Transverse colon (tissue), 4 donors: ENCODE measurements at regions not wholly inside any gene's neighbourhood (a gene's known extent, or its start where the extent isn't known, plus 50 kb on each side); places are given as distances from the start of the nearest gene placed in this dataset.

Experiments
- DNase-seq: peaks from one replicate; pipeline ENCODE4 v3.0.0-alpha.2; 2019
- H3K27ac ChIP-seq, 4 donors: fragments of 200-600 bp; sonication (generic); 2 replicates each; pipeline ENCODE4 v1.5.1; 2016 to 2018; ENCODE audit warnings: inconsistent platforms in 4 of 4
- H3K27me3 ChIP-seq: fragments of 200-600 bp; sonication (generic); 2 replicates; pipeline ENCODE4 v1.5.1; 2017; ENCODE audit warnings: inconsistent platforms
- H3K36me3 ChIP-seq, 4 donors: fragments of 200-600 bp; sonication (generic); 2 replicates each; pipeline ENCODE4 v1.5.1; 2017 to 2019; ENCODE audit warnings: inconsistent platforms in 4 of 4
- H3K4me1 ChIP-seq, 4 donors: fragments of 200-600 bp; sonication (generic); 2 replicates each; pipeline ENCODE4 v1.5.1; 2017 to 2020; ENCODE audit warnings: inconsistent platforms in 4 of 4
- H3K4me3 ChIP-seq, 4 donors: fragments of 200-600 bp; sonication (generic); 1 replicate in 1 of 4; 2 replicates in 3 of 4; pipeline versions ENCODE4 v1.5.1 to v1.6.1; 2017 to 2019; ENCODE audit warnings: inconsistent platforms in 4 of 4
- H3K9me3 ChIP-seq, 2 donors: fragments of 200-600 bp; sonication (generic); 2 replicates each; pipeline ENCODE4 v1.5.1; 2017 to 2019; ENCODE audit warnings: inconsistent platforms in 2 of 2
- EP300 ChIP-seq: sonication (generic); formaldehyde crosslinking; IDR thresholded peaks from one replicate; pipeline ENCODE4 v1.6.1; 2017; ENCODE audit warnings: antibody characterized with exemption, low read depth
- POLR2A ChIP-seq: fragments of 450-650 bp; IDR thresholded peaks from one replicate; pipeline ENCODE4 v1.6.1; 2016; ENCODE audit warnings: antibody characterized with exemption, mild to moderate bottlenecking, moderate library complexity
- POLR2AphosphoS5 ChIP-seq, 3 donors: sonication (generic); formaldehyde crosslinking; IDR thresholded peaks; one replicate each; pipeline ENCODE4 v1.6.1; 2016; ENCODE audit warnings: antibody characterized with exemption in 3 of 3
- WGBS, 2 donors: methylation state at CpG; one replicate each; pipeline ENCODE4 v1.1.5; 2018; ENCODE audit warnings: low coverage in 1 of 2; 5-methylcytosine and 5-hydroxymethylcytosine counted together
- in situ Hi-C, 4 donors: fragments of 200-750 bp; cut with MboI; loops; one replicate each; pipeline versions ENCODE4 v1.15.0 to v1.15.1; 2017; ENCODE audit warnings: low sequenced_read_pairs in 3 of 4, low pct_ligation_motif_present in 1 of 4, low pct_unique_long_range_greater_than_20kb in 1 of 4
- intact Hi-C: fragments of 100-400 bp; cut with DNase I; formaldehyde crosslinking; loops from one replicate; pipeline ENCODE4 v1.15.1; 2023; ENCODE audit warnings: low total_unique reads
- TF ChIP-seq, protein P1 (sequence below), 5 experiments: fragments of 200-600 bp in 3 of 5; fragments of 450-650 bp in 2 of 5; sonication (generic) in 3 of 5; IDR thresholded peaks; 1 replicate in 2 of 5; 2 replicates in 3 of 5; pipeline ENCODE4 v1.5.1; 2016 to 2017; ENCODE audit warnings: antibody characterized with exemption in 5 of 5, inconsistent platforms in 3 of 5, mild to moderate bottlenecking in 2 of 5, moderate library complexity in 1 of 5

DNA sequence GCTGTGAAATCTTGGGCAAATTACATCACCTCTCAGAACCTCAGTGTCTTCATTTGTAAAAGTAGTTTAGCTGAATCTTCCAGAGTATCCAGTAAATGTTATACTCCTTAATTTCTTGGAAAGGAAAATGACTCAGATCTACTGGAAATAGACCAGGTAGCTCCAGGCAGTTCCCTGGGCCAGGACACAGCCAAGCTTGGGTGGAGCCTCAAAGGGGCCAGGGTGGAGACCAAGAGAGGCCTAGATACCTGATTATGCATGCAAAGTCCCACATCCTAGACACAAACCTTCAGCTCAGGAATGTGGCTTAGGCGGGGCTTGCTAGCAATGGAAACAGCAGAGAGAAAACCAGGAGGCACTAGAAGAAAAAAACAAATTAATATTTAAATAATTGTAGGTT lies 272.8 kb downstream of the MAFB start:
- Histone ChIP-seq H3K36me3 (no peaks in the 10 kb centered on the region), H3K4me1 (peaks cover 0 to 25% (median 10%) of the 10 kb centered on the region in 4 donors), H3K4me3 (no peak overlapping the region), H3K27ac (peak overlapping the region in 2 of 4 donors; percentile 65 to 75), H3K9me3 (peaks cover 0 to 7% of the 10 kb centered on the region in 2 donors), H3K27me3 (no peaks in the 10 kb centered on the region)
- 56 to 93% methylated on average over 1 of the region's 1 CpG for WGBS, 2 donors
- DNase-seq = no peak
- intact Hi-C loops (no loop called here), in situ Hi-C loops (no loop called here)
- TF ChIP-seq, protein P1, sequence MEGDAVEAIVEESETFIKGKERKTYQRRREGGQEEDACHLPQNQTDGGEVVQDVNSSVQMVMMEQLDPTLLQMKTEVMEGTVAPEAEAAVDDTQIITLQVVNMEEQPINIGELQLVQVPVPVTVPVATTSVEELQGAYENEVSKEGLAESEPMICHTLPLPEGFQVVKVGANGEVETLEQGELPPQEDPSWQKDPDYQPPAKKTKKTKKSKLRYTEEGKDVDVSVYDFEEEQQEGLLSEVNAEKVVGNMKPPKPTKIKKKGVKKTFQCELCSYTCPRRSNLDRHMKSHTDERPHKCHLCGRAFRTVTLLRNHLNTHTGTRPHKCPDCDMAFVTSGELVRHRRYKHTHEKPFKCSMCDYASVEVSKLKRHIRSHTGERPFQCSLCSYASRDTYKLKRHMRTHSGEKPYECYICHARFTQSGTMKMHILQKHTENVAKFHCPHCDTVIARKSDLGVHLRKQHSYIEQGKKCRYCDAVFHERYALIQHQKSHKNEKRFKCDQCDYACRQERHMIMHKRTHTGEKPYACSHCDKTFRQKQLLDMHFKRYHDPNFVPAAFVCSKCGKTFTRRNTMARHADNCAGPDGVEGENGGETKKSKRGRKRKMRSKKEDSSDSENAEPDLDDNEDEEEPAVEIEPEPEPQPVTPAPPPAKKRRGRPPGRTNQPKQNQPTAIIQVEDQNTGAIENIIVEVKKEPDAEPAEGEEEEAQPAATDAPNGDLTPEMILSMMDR (IDR thresholded peaks at IDR 0.05) = no peak
- no peak for TF ChIP-seq EP300
- TF ChIP-seq POLR2A = no peak

DNA sequence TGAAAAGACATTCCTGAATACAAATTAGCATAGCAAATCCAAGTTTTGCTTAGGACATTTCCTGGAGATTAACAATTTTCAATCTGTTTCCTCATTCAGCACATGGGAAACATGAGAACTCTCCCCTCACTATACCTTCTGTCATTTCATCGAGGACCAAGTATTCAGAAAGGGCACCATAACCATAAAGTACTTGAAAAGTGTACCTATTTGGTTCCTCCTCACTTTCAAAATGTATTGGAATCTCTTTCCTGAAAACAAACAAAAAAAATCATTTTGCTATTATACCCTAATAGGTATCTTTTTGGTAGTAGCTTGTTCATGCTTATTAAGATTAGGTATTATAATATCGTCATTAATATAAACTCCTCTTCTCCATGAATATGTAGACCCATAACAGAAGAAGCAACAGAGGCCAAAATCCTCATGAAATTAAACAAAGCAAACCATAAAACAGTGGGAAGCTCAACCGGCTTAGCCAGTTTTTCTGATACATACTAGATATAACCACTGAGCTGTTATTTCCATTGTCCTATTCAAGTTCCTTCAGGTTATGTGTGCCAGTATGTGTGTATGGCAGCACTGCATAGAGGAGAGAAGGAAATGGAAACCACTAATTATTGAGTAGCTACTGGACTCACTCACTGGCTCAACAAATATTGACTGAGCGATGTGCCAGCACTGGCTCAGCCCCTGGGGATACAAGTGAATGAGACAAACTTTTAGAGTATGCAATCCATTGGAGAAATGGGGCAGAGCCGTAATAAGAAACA lies 274.0 kb downstream of the MAFB start:
- no peak overlapping the region for H3K4me3 ChIP-seq
- H3K4me1 ChIP-seq = peaks cover 0 to 28% (median 10%) of the 10 kb centered on the region in 4 donors
- peaks cover 0 to 7% of the 10 kb centered on the region in 2 donors for H3K9me3 ChIP-seq
- H3K27ac ChIP-seq = peak overlapping the region; percentile 61 to 75 (median 67)
- 49 to 57% methylated on average over 3 to 5 of the region's 5 CpGs for WGBS, 2 donors
- peak; percentile 56 for DNase-seq
- H3K27me3 ChIP-seq = no peaks in the 10 kb centered on the region
- intact Hi-C loops (no loop called here), in situ Hi-C loops (no loop called here)
- TF ChIP-seq POLR2AphosphoS5 (IDR thresholded peaks at IDR 0.05) (peak in 2 of 3 donors; percentile 75 to 86), POLR2A (peak; percentile 66)
- TF ChIP-seq, protein P1 (IDR thresholded peaks at IDR 0.05) = no peak
- H3K36me3 ChIP-seq = no peaks in the 10 kb centered on the region

DNA sequence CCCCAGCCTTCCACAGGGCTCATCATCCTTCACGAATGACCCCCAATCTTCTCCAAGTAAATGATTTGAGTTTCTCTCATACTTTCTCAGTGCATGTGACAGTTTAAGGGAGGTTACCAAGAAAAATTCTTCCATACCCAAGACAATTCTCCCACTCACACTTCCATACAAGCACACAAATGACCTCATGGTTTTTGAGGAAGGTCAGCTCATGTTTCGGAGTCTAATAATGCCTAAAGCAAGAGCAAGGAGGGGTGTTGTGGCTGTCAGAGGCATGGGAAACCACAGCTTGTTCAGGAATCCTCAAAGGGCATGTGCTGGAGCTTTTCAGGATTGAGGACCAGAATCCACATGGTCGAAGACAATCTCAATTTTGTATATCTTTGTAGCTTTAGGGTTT lies 279.0 kb downstream of the MAFB start:
- intact Hi-C loops = no loop called here
- in situ Hi-C loops = no loop called here

DNA sequence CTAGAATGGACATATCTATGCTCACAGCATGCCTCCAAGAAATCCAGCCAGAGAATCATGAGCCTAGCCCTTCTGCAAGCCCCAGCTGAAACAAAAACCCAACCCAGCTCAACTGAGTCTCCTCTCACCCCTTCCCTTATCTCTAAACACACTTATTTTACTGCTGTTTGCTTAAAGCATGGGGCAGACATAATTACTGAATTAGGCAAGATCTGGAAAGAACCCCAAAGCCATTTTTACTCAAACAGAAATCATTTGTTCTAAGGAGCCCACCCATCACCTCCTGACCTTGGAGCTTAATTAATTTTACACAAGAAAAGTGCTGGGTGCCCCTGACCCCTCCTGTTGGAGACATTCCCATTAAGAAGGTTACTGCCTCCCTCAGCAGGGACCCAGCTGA lies 291.6 kb downstream of the MAFB start:
- in situ Hi-C loops (no loop called here), intact Hi-C loops (loop anchor here (5.0 kb wide), 1 partner anchor 155 kb away; no protein-coding TSS in a partner anchor)
- no peaks in the 10 kb centered on the region for H3K27me3 ChIP-seq

More for the DNA sequence above, 279.0 kb downstream of the MAFB start:
- WGBS, 2 donors = 72 to 83% methylated on average over 3 of the region's 3 CpGs
- H3K36me3 ChIP-seq = no peaks in the 10 kb centered on the region
- no peak overlapping the region for H3K27ac ChIP-seq
- H3K4me3 ChIP-seq = no peak overlapping the region
- no peak for DNase-seq
- no peaks in the 10 kb centered on the region for H3K27me3 ChIP-seq
- H3K9me3 ChIP-seq = no peaks in the 10 kb centered on the region
- TF ChIP-seq POLR2AphosphoS5 (IDR thresholded peaks at IDR 0.05) = no peak
- TF ChIP-seq EP300 = no peak
- TF ChIP-seq POLR2A = no peak
- TF ChIP-seq, protein P1 (IDR thresholded peaks at IDR 0.05) = no peak
- H3K4me1 ChIP-seq = peaks cover 0 to 19% (median 7%) of the 10 kb centered on the region in 4 donors

More for the DNA sequence above, 291.6 kb downstream of the MAFB start:
- H3K27ac ChIP-seq = no peak overlapping the region
- peaks cover 0 to 22% (median 2%) of the 10 kb centered on the region in 4 donors for H3K4me1 ChIP-seq
- H3K9me3 ChIP-seq = no peaks in the 10 kb centered on the region
- no peak overlapping the region for H3K4me3 ChIP-seq
- DNase-seq = no peak
- TF ChIP-seq POLR2A (no peak), POLR2AphosphoS5 (IDR thresholded peaks at IDR 0.05) (no peak), EP300 (no peak)
- TF ChIP-seq, protein P1 (IDR thresholded peaks at IDR 0.05) = no peak
- no peaks in the 10 kb centered on the region for H3K36me3 ChIP-seq
